GM19395 (cell line): ENCODE measurements at regions not wholly inside any gene's neighbourhood (a gene's known extent, or its start where the extent isn't known, plus 50 kb on each side); places are given as distances from the start of the nearest gene placed in this dataset.
A peak's percentile ranks its signal among the peaks of the same experiment; 100 is the strongest.

Experiments
- ATAC-seq: cut with Tn5 transposase; IDR thresholded peaks from one replicate; pipeline ENCODE4 v1.9.1; 2021; ENCODE audit warnings: mild to moderate bottlenecking, moderate library complexity; ENCODE audit not compliant: unreplicated experiment

DNA sequence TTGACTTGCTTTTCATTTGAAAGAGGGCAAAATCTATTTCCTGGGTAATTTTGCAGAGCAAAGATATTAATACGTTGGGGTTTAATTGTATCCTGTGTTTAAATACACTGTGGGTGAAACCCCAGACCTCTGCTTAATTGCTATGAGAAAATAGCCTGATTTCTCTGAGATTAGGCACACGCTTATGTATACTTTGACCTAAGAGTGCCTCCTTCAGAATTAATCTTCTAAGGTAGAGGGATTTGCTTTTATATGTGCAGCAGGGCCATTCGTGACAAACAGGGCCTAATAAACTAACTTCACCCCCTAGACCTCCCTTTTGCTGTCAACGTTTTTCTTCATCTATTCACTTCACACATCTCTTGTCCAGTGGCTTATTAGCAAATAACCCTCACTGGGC, 216.9 kb upstream of the ADGRL2 start:
- ATAC-seq, result no peak

- no peak for ATAC-seq
Measured at GRCh38 chr1:81582467-81582986, 218.2 kb upstream of the ADGRL2 start.

DNA sequence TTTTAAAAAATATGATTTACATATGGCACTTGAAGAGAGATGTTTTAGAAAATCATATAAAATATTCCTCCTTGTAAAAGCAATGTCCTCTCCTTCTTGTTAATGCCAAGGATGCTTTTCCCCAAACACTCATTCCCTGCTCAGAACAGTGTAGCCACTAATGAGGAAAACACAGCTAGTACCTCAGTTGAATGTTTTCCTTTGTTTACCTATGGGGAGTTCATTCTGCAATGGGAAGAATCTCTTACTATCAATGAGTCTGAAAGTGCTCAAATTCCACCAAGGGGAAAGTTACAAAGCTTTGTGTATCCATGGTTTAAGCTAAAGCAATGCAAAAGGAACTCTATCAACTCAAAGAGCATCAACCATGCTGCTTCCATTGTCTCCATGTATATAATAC, 221.9 kb upstream of the ADGRL2 start:
- ATAC-seq, result no peak

DNA sequence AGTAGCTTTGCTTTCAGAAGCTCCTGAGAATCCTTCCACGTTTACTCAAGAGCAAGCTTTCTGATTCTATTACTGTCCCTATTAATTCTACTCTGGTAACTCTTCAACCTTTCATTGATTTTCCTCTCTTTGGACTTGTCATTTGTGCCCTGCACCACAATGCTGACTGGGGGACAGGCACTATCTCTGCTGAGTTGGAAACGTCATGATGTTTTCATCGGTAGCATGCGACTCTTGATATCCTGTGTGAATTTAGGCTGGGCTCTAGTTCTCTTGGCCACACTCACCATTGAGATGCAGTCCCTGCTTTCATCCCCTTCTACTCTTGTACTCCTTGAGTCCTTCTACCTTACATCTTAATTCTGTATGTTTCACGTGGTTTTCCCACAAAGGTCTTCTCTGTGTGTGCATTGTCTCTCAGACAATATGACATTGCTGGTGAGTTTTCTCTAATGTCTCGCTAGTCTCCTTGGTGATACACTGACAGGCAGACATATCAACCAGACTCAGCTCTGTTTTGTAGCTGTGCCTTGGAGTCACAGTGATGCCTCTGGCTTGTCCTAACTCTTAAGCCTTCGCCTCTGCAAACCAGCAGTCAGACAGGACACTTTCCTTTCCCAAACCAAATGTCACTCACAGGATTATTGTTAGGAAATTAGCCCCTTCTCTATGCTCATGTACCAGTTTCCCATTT, 223.6 kb upstream of the ADGRL2 start:
- ATAC-seq, result no peak

DNA sequence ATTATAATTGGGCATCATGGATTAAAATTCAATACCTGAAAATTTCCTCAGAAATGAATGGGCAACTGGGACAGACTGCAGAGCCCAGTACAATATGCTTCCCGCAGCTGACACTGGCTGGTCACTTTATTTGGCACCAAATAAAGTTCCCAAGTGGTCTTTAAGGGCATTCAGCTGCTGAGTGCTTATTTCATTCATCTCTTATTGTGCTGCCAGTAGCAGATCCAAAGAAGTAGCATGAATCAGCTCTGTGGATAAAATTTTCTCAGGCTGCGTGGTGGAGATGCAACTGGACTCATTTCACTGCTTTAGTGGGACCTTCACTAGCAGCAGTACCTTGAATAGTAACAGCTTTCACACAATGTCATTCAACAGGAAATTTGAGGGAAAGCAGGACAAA, 226.3 kb upstream of the ADGRL2 start:
- ATAC-seq, result no peak

- no peak for ATAC-seq
Measured at GRCh38 chr1:81573458-81573857, 227.3 kb upstream of the ADGRL2 start.

DNA sequence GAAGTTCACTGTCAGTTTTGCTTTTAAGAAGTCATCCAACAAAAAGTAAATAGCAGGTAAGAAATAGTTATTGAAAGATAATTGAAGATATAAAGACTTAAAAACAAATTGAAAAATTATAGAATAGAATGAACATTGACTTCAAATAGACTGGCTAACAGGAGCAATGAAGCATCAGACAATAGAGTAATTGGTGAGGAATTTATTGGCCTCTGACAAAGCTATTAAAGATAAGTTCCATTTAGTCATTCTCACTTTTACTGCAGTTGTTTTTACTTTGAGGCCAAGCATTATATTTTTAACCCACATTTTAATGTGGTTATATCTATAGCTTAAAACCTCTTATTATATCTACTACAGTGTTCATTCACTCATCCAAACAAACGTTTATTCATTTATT, 228.8 kb upstream of the ADGRL2 start:
- ATAC-seq, result no peak

GRCh38 chr1:81569761-81570160, 231.0 kb upstream of the ADGRL2 start:
- ATAC-seq, result no peak

DNA sequence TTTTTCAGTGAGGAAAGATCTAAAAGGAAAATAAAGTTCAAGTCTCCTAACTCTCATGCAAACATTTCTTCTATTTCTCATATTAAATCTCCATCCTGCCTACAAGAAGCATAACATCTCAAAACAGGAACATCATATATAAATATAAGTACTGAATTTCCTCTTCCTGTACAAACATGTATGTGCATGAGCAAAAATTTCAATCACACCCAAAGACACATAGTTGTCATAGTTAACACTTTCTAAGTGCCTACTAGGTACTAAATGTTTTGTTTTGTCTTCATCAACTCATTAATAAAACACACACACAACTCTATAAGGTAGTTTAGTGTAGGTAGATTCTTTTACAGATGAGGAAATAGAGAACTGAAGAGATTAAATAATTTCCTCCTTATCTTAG, 237.1 kb upstream of the ADGRL2 start:
- no peak for ATAC-seq

DNA sequence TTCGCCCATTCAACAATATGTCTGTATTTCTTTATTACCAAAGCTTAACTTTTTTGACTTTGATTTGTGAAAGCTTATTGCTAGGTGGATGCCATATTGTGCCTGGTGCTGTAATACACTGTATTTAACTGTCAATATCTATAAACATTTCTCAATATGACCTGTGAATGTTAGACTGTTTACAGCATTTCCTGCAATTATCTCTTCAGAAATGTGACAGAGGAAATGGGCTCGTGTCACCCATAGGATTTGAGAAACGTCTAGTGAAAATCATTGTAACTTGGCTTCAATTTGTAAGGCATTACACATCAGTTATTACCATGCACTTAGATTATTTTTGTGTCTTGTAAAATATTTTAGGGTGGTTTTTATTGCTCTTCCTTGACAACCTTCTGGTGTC, 237.8 kb upstream of the ADGRL2 start:
- no peak for ATAC-seq

DNA sequence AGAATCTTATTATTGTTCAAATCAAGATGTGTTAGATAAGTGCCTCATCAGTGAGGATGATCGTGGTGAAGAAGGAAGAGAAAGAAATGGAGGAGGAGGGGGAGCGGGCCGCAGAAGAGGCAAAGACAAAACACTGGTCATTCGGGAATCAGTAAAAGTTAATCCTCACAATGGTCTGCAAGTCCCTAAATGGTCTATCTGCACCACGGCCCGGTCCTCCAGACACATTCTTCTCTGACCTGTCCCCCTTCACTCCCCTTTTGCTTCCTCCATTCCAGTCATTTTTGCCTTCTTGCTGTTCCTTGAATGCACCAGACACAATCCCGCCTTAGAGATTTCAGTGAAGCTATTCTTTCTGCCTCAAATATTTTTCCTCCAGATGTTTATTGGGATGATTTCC, 240.1 kb upstream of the ADGRL2 start:
- ATAC-seq, result no peak

DNA sequence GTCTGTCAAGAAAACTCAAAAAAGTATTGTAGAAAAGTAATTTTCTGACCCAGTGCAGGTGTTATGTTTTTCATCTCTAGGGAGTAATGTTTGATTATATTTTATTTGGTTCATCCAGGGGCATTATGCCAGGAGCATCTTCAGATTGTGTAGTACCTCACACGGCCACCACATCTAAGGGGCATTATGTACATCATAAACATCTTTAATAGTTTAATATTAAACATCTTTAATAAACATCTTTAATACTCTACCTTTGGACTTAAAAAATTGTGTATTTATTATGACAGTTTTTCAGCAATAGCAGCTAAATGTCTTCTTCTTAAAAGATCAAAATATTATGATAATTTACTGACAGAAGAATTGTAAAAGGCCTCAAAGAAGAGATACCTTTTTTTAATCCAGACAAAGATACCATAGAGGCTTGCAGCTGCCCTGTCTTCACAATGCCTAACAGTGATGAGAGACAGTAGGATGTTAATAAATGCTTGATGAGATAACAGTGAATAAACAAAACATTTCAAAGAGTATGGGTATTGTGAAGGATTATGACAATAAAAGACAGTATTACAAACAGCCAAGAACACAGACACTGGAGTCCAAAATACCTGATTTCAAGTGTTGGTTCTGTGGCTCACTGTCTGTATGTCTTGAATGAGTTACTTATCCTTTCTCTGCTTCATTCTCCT, 240.9 kb upstream of the ADGRL2 start:
- ATAC-seq, result no peak

- no peak for ATAC-seq
Measured at GRCh38 chr1:81558291-81559076, 242.2 kb upstream of the ADGRL2 start.

DNA sequence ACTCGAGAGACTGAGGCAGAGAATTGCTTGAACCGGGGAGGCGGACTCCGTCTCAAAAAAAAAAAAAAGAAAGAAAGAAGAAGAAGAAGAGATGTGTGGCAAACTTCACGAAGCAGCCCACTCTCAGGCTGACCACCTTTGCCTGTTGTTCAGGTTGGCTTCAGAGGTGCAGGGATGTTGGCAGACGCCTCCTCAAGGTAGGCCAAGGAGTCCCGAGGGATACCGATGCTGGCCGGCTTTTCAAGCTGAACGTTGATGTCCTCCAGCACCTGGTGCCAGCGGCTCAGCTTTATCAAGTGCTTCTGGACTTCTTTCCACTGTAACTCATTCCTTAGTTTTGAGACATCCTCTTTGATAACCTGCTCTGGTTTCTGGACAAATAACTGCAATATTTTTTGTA, 243.8 kb upstream of the ADGRL2 start:
- no peak for ATAC-seq

GRCh38 chr1:81554534-81554933, 246.2 kb upstream of the ADGRL2 start:
- ATAC-seq, result no peak

DNA sequence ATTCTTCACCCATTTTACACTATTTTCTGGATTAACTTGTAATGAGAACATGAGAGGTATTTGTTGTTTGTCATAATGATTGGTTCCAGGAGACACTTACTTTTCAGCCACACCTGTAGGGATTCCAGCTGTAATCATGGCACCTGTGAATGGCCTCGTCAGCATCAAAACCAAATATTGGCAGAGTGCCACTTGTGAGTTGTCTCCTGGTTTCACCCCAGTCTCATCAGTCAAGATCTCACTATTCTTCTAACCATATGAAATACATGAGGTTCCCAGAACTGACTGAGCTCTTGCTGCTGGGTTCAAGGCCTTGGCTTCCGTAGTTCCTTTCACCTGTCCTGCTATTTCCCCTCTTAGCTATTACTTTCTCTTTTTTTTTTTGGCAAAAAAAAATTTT, 246.6 kb upstream of the ADGRL2 start:
- ATAC-seq, result no peak

GRCh38 chr1:81553503-81553902, 247.2 kb upstream of the ADGRL2 start:
- no peak for ATAC-seq

DNA sequence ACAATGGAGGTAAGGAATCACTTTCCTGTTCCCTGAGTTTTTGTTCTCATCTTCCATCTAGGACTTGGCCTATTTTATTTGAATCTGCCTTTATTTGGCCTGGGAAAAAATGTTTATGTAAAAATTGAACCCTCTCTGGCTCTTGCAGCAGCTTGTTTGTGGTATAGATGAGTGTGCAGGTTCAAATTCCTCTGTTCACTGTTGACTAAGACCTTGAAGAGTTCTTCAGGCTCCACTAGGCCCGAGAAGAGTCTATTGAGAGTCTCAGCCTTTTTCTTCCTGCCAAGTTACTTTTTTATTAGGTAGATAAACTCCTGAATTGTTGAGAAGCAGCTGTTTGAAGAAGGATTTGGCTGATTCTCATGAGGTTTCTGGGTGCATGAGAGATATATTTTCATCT, 248.8 kb upstream of the ADGRL2 start:
- ATAC-seq, result no peak

GRCh38 chr1:81550753-81551152, 250.0 kb upstream of the ADGRL2 start:
- ATAC-seq, result no peak

DNA sequence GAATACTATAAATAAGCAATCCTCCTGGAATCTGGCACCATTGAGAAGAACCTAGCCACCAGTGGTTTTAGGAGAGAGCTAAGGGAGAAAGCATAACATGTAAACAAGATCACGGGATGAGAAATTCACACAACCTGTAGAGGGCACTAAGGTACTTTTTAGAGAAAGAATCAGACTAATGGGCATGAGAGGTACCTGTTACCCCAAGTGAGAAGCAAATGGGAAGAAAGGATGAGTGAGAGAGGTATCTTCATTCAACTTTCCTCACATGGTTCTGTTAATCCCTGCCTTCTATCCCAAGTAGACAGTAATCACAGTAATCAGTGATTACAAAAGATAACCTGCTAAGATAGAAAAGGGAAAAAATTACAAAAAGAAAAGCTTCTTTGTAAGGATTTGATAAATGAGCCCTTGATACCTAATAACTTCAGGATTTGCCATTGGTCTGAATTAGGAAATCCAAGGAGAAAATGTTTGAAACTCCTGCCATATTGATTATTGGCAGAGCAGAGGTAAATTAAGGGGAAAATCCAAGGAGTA, 251.1 kb upstream of the ADGRL2 start:
- ATAC-seq, result peak; percentile 55

DNA sequence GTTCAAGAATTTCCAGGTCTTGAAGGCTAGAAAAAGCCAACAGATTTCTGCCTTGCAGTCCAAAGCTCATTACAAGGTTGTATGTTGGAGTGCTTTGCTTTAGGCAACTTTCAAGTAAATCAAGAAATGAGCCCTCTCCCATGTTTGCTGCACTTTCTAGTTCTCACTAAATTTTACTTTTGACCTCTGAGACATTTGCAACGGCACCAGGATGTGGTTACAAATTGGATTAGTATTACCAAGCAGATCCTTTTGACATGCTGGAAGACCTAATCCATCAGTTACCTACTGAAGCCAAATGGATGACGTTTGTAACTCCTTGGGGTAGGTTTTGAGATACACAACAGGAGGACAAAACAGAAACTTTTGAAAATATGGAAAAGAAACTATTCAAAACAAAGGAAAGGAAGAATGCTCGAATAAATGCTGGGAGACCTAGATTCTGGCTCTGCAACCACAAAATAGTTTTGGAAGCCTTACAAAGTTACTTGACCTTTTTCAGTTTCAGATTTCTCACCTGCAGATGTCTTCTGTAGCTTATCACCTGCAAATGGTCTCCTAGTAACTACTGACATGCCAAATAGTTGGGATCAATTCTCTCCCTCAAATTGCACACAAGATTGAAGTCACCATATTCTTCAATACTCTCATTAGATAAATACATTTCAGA, 251.7 kb upstream of the ADGRL2 start:
- ATAC-seq, result peak; percentile 65
